COLO829 (cell line): ENCODE measurements at regions not wholly inside any gene's neighbourhood (a gene's known extent, or its start where the extent isn't known, plus 50 kb on each side); places are given as distances from the start of the nearest gene placed in this dataset.

Experiments
- DNase-seq: peaks from one replicate; pipeline ENCODE4 v3.0.0; 2012; ENCODE audit warnings: low spot score

GRCh38 chr3:88209356-88209755, 59.6 kb downstream of the C3orf38 start:
- no peak for DNase-seq

- DNase-seq: no peak
Measured at GRCh38 chr3:88211096-88211890, 61.5 kb downstream of the C3orf38 start.

- DNase-seq: peak; percentile 78
Measured at GRCh38 chr3:88219138-88219792, 69.5 kb downstream of the C3orf38 start.

- DNase-seq: no peak
Measured at GRCh38 chr3:88220126-88220525, 70.4 kb downstream of the C3orf38 start.

GRCh38 chr3:88221726-88222125, 72.0 kb downstream of the C3orf38 start:
- DNase-seq: no peak

GRCh38 chr3:88222343-88222742, 72.6 kb downstream of the C3orf38 start:
- DNase-seq: no peak

- no peak for DNase-seq
Measured at GRCh38 chr3:88225326-88226008, 75.7 kb downstream of the C3orf38 start.

GRCh38 chr3:88226910-88227309, 77.2 kb downstream of the C3orf38 start:
- no peak for DNase-seq

GRCh38 chr3:88230638-88231037, 80.9 kb downstream of the C3orf38 start:
- DNase-seq: no peak

GRCh38 chr3:88231207-88231606, 81.4 kb downstream of the C3orf38 start:
- DNase-seq: peak; percentile 59

- no peak for DNase-seq
Measured at GRCh38 chr3:88231632-88232031, 81.9 kb downstream of the C3orf38 start.

- peak; percentile 54 for DNase-seq
Measured at GRCh38 chr3:88235102-88235501, 85.3 kb downstream of the C3orf38 start.

GRCh38 chr3:88239870-88240269, 90.1 kb downstream of the C3orf38 start:
- DNase-seq: no peak

- DNase-seq: no peak
Measured at GRCh38 chr3:88248658-88249057, 98.9 kb downstream of the C3orf38 start.

GRCh38 chr3:88259045-88259444, 109.3 kb downstream of the C3orf38 start:
- no peak for DNase-seq

- no peak for DNase-seq
Measured at GRCh38 chr3:88262527-88262926, 112.8 kb downstream of the C3orf38 start.

- no peak for DNase-seq
Measured at GRCh38 chr3:88263417-88264100, 113.8 kb downstream of the C3orf38 start.

- DNase-seq: no peak
Measured at GRCh38 chr3:88267441-88267840, 117.7 kb downstream of the C3orf38 start.

- no peak for DNase-seq
Measured at GRCh38 chr3:88267847-88268246, 118.1 kb downstream of the C3orf38 start.

GRCh38 chr3:88280326-88280725, 130.6 kb downstream of the C3orf38 start:
- DNase-seq: peak; percentile 84

- no peak for DNase-seq
Measured at GRCh38 chr3:88282528-88283241, 132.9 kb downstream of the C3orf38 start.

GRCh38 chr3:88283242-88283592, 133.5 kb downstream of the C3orf38 start:
- no peak for DNase-seq
